ENCODE measurements at regions not wholly inside any gene's neighbourhood (a gene's known extent, or its start where the extent isn't known, plus 50 kb on each side); places are given as distances from the start of the nearest gene placed in this dataset.

DNA sequence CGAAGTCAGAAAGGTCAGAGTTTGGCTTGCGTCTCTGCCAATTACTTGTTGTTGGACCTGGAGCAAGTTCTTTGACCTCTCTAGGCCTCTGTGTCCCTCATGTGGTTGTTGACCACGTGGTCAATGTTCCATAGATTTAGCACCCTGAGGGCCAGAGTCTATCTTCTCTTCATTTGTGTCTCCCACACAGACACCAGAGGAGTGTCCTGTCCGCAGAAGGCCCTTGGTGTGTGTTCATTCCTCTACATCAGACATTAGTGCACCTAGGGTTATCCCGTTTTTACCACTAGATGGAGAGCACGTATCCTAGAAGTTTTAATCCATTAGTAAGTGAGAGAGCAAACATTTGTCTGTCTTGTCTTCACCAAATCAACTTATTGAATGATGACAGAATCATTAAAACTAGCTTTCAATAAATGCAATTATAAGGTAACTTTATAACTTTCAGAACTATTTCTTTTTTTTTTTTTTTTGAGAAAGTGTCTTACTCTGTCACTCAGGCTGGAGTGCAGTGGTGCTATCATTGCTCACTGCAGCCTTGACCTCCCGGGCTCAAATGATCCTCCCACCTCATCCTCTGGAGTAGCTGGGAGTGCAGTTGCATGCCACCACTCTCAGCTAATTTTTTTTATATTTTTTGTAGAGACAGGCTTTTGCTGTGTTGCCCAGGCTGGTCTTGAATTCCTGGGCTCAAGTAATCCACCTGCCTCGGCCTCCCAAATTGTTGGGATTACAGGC lies 122.5 kb upstream of the ANKRD1 start:
- Histone ChIP-seq H3K79me2 (no peaks in the 10 kb centered on the region), H3K27ac (no peak overlapping the region), H3K9me3 (ENCODE audit: low read depth) (no peaks in the 10 kb centered on the region), H3K27me3 (no peaks in the 10 kb centered on the region), H3K9me2 (replicated peaks; ENCODE audit: insufficient read depth) (no peaks in the 10 kb centered on the region), H3K4me2 (no peak overlapping the region), H2AFZ (no peak overlapping the region), H3K4me1 (ENCODE audit: insufficient read depth) (no peaks in the 10 kb centered on the region), H3K36me3 (replicated peaks; ENCODE audit: insufficient read depth, low read depth) (no peaks in the 10 kb centered on the region), H3K4me3 (no peak overlapping the region), H4K20me1 (ENCODE audit: insufficient read depth, poor library complexity, severe bottlenecking) (no peaks in the 10 kb centered on the region)
- peak; percentile 38 for DNase-seq (ENCODE audit: low spot score)
- TF ChIP-seq, protein P1, sequence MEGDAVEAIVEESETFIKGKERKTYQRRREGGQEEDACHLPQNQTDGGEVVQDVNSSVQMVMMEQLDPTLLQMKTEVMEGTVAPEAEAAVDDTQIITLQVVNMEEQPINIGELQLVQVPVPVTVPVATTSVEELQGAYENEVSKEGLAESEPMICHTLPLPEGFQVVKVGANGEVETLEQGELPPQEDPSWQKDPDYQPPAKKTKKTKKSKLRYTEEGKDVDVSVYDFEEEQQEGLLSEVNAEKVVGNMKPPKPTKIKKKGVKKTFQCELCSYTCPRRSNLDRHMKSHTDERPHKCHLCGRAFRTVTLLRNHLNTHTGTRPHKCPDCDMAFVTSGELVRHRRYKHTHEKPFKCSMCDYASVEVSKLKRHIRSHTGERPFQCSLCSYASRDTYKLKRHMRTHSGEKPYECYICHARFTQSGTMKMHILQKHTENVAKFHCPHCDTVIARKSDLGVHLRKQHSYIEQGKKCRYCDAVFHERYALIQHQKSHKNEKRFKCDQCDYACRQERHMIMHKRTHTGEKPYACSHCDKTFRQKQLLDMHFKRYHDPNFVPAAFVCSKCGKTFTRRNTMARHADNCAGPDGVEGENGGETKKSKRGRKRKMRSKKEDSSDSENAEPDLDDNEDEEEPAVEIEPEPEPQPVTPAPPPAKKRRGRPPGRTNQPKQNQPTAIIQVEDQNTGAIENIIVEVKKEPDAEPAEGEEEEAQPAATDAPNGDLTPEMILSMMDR (IDR thresholded peaks at IDR 0.05; ENCODE audit: poor library complexity): peak; percentile 51
- no peak for TF ChIP-seq EZH2 (IDR thresholded peaks at IDR 0.05; ENCODE audit: borderline replicate concordance)
- 65% methylated on average over 8 of the region's 8 CpGs for WGBS (ENCODE audit: low lambda C conversion rate, missing lambda C conversion rate)

DNA sequence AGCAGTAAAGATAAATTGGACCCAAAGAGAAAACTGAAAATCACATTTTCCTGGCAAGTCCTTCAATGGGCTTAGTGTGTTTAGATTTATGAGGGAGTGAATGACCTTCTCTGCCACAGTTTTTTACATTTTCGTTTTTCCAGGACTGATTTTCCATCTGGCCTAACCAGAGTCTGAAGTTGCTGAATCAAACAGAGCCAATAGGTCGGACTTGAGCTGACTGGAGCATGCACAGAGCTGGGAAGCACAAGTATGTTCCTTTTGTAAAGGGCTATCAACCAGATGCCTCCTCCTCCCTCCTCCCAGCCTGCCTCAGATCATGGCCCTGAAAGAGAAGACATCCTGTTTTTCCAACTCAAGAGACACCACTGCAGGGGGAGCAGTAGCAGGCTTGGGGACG lies 126.0 kb upstream of the ANKRD1 start:
- Histone ChIP-seq H3K4me2 (no peak overlapping the region), H3K79me2 (no peaks in the 10 kb centered on the region), H3K9me3 (ENCODE audit: low read depth) (no peaks in the 10 kb centered on the region), H3K36me3 (replicated peaks; ENCODE audit: insufficient read depth, low read depth) (no peaks in the 10 kb centered on the region), H3K4me1 (ENCODE audit: insufficient read depth) (no peaks in the 10 kb centered on the region), H3K27me3 (no peaks in the 10 kb centered on the region), H3K27ac (no peak overlapping the region), H3K9me2 (replicated peaks; ENCODE audit: insufficient read depth) (no peaks in the 10 kb centered on the region), H2AFZ (no peak overlapping the region), H3K4me3 (no peak overlapping the region), H4K20me1 (ENCODE audit: insufficient read depth, poor library complexity, severe bottlenecking) (no peaks in the 10 kb centered on the region)
- whole genome bisulfite sequencing (ENCODE audit: low lambda C conversion rate, missing lambda C conversion rate): 53% methylated on average over 3 of the region's 3 CpGs
- no peak for DNase-seq (ENCODE audit: low spot score)
- TF ChIP-seq EZH2phosphoT487 (IDR thresholded peaks at IDR 0.05; ENCODE audit: low read depth, severe bottlenecking, unreplicated experiment): no peak
- TF ChIP-seq, protein P1 (IDR thresholded peaks at IDR 0.05; ENCODE audit: poor library complexity): no peak
- no peak for TF ChIP-seq EZH2 (IDR thresholded peaks at IDR 0.05; ENCODE audit: borderline replicate concordance)

DNA sequence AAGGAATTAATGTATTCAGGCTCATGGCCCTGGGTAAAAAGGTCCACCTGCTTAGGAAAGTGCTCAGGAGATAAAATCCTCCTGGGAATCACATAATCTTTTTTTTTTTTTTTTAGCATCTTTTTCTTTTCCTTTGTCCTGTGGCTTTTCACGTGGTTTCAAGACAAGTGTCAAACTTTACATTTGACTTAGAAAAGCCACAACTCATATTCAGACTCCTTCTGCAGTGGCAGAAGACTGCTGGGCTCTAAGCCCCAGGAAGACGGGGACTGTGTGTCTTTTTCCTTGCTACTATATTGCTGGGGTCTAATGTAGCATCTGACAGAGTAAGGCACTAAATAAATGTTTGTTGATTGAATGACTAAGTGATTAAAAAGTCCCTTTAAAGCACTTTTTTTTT lies 127.5 kb upstream of the ANKRD1 start:
- TF ChIP-seq EZH2phosphoT487 (IDR thresholded peaks at IDR 0.05; ENCODE audit: low read depth, severe bottlenecking, unreplicated experiment): no peak
- TF ChIP-seq, protein P1 (IDR thresholded peaks at IDR 0.05; ENCODE audit: poor library complexity): no peak
- H3K9me2 ChIP-seq (replicated peaks; ENCODE audit: insufficient read depth): no peaks in the 10 kb centered on the region

More for the DNA sequence above, 127.5 kb upstream of the ANKRD1 start:
- WGBS (ENCODE audit: low lambda C conversion rate, missing lambda C conversion rate): 82% methylated on average over 2 of the region's 2 CpGs
- Histone ChIP-seq H3K27ac (no peak overlapping the region), H3K4me2 (no peak overlapping the region), H4K20me1 (ENCODE audit: insufficient read depth, poor library complexity, severe bottlenecking) (no peaks in the 10 kb centered on the region), H3K4me1 (ENCODE audit: insufficient read depth) (no peaks in the 10 kb centered on the region), H3K9me3 (ENCODE audit: low read depth) (no peaks in the 10 kb centered on the region), H2AFZ (no peak overlapping the region), H3K27me3 (no peaks in the 10 kb centered on the region), H3K79me2 (no peaks in the 10 kb centered on the region), H3K36me3 (replicated peaks; ENCODE audit: insufficient read depth, low read depth) (no peaks in the 10 kb centered on the region), H3K4me3 (no peak overlapping the region)
- DNase-seq (ENCODE audit: low spot score): no peak

Data from hepatocyte (in vitro differentiated cells).